Neural progenitor cell (in vitro differentiated cells): ENCODE measurements at regions not wholly inside any gene's neighbourhood (a gene's known extent, or its start where the extent isn't known, plus 50 kb on each side); places are given as distances from the start of the nearest gene placed in this dataset.

ENCODE experiments used
- DNase-seq: peaks from one replicate; pipeline ENCODE4 v3.0.0-alpha.2; 2016; ENCODE audit warnings: low spot score
- H2AFZ ChIP-seq: fragments of 200-600 bp; sonication (generic); replicated peaks from 2 replicates; pipeline ENCODE4 v1.6.1; 2016; ENCODE audit warnings: antibody characterized with exemption
- H3F3A ChIP-seq: fragments of 200-600 bp; sonication (generic); 2 replicates; pipeline ENCODE4 v1.6.1; 2016; ENCODE audit warnings: antibody characterized with exemption, low read depth
- H3K27ac ChIP-seq: fragments of 200-600 bp; sonication (generic); 2 replicates; pipeline ENCODE4 v1.5.1; 2016; ENCODE audit warnings: mild to moderate bottlenecking
- H3K27me3 ChIP-seq: fragments of 200-600 bp; sonication (generic); 2 replicates; pipeline ENCODE4 v1.6.1; 2016; ENCODE audit warnings: mild to moderate bottlenecking, moderate library complexity
- H3K36me3 ChIP-seq: fragments of 200-600 bp; sonication (generic); 2 replicates; pipeline ENCODE4 v1.5.1; 2016
- H3K4me1 ChIP-seq: fragments of 200-600 bp; sonication (generic); 2 replicates; pipeline ENCODE4 v1.6.1; 2016; ENCODE audit warnings: mixed run types
- H3K4me2 ChIP-seq: fragments of 200-600 bp; sonication (generic); 2 replicates; pipeline ENCODE4 v1.6.1; 2016
- H3K4me3 ChIP-seq: fragments of 200-600 bp; sonication (generic); 2 replicates; pipeline ENCODE4 v1.5.1; 2016
- H3K79me2 ChIP-seq: fragments of 200-600 bp; sonication (generic); 2 replicates; pipeline ENCODE4 v1.6.1; 2016; ENCODE audit warnings: low read depth
- H3K9ac ChIP-seq: fragments of 200-600 bp; sonication (generic); 2 replicates; pipeline ENCODE4 v1.6.1; 2016
- H3K9me3 ChIP-seq: fragments of 200-600 bp; sonication (generic); 2 replicates; pipeline ENCODE4 v1.5.1; 2016; ENCODE audit warnings: low read depth
- H4K20me1 ChIP-seq: fragments of 200-600 bp; sonication (generic); 2 replicates; pipeline ENCODE4 v1.6.1; 2016; ENCODE audit warnings: low read depth
- H3K27ac Mint-ChIP-seq: 3 replicates; pipeline ENCODE4 v1.8.0; 2021; ENCODE audit warnings: mixed read lengths
- H3K27me3 Mint-ChIP-seq: 2 replicates; pipeline ENCODE4 v1.8.0; 2022; ENCODE audit warnings: low read depth, mild to moderate bottlenecking, inconsistent platforms, moderate library complexity, mixed read lengths; ENCODE audit not compliant: insufficient read depth
- H3K36me3 Mint-ChIP-seq: 3 replicates; pipeline ENCODE4 v1.8.0; 2021; ENCODE audit warnings: mixed read lengths
- H3K4me1 Mint-ChIP-seq: 3 replicates; pipeline ENCODE4 v1.8.0; 2021; ENCODE audit warnings: mixed read lengths
- H3K4me3 Mint-ChIP-seq: 3 replicates; pipeline ENCODE4 v1.8.0; 2021; ENCODE audit warnings: mild to moderate bottlenecking, moderate library complexity, mixed read lengths
- H3K9me3 Mint-ChIP-seq: 3 replicates; pipeline ENCODE4 v1.8.0; 2020; ENCODE audit warnings: mixed read lengths
- CTCF ChIP-seq: fragments of 200-600 bp; sonication (generic); IDR thresholded peaks from 2 replicates; pipeline ENCODE4 v1.5.1; 2017; ENCODE audit warnings: antibody characterized with exemption, mild to moderate bottlenecking
- EZH2 ChIP-seq: fragments of 200-600 bp; sonication (generic); IDR thresholded peaks from 2 replicates; pipeline ENCODE4 v1.6.1; 2017; ENCODE audit warnings: antibody characterized with exemption, mild to moderate bottlenecking, moderate library complexity
- EZH2phosphoT487 ChIP-seq: fragments of 200-600 bp; sonication (generic); IDR thresholded peaks from 2 replicates; pipeline ENCODE4 v1.6.1; 2017; ENCODE audit warnings: antibody characterized with exemption

GRCh38 chr5:166952048-166952447 lies 1339.4 kb upstream of the WWC1 start:
- Histone ChIP-seq H3K4me2 (no peak overlapping the region), H2AFZ (peak overlapping the region; percentile 39), H3F3A (no peaks in the 10 kb centered on the region), H3K36me3 (no peaks in the 10 kb centered on the region), H3K9ac (no peak overlapping the region), H3K4me3 (no peak overlapping the region), H3K4me1 (peaks cover 7% of the 10 kb centered on the region), H4K20me1 (no peaks in the 10 kb centered on the region), H3K27me3 (no peaks in the 10 kb centered on the region), H3K27ac (no peak overlapping the region), H3K79me2 (no peaks in the 10 kb centered on the region), H3K9me3 (no peaks in the 10 kb centered on the region)
- H3K36me3 Mint-ChIP-seq = no peaks in the 10 kb centered on the region
- no peak overlapping the region for H3K4me3 Mint-ChIP-seq
- TF ChIP-seq EZH2phosphoT487 (no peak), EZH2 (no peak)
- H3K27me3 Mint-ChIP-seq = no peaks in the 10 kb centered on the region
- H3K4me1 Mint-ChIP-seq = peaks cover 8% of the 10 kb centered on the region
- no peak overlapping the region for H3K27ac Mint-ChIP-seq
- DNase-seq = no peak
- H3K9me3 Mint-ChIP-seq = peaks cover 3% of the 10 kb centered on the region

GRCh38 chr5:166957782-166958181 lies 1333.7 kb upstream of the WWC1 start:
- peaks cover 16% of the 10 kb centered on the region for H3K4me1 ChIP-seq
- H3K4me3 ChIP-seq = no peak overlapping the region
- no peaks in the 10 kb centered on the region for H4K20me1 ChIP-seq
- no peaks in the 10 kb centered on the region for H3K9me3 ChIP-seq
- Mint-ChIP-seq H3K27ac (no peak overlapping the region), H3K36me3 (peaks cover 3% of the 10 kb centered on the region), H3K4me1 (peaks cover 25% of the 10 kb centered on the region), H3K27me3 (peaks cover 2% of the 10 kb centered on the region), H3K9me3 (peaks cover 4% of the 10 kb centered on the region), H3K4me3 (no peak overlapping the region)
- TF ChIP-seq CTCF (no peak), EZH2phosphoT487 (no peak), EZH2 (no peak)
- no peak overlapping the region for H3K27ac ChIP-seq
- no peaks in the 10 kb centered on the region for H3K27me3 ChIP-seq
- DNase-seq = no peak
- no peaks in the 10 kb centered on the region for H3K36me3 ChIP-seq
- H3F3A ChIP-seq = no peaks in the 10 kb centered on the region
- H3K79me2 ChIP-seq = no peaks in the 10 kb centered on the region
- H3K4me2 ChIP-seq = no peak overlapping the region
- H2AFZ ChIP-seq = no peak overlapping the region
- H3K9ac ChIP-seq = no peak overlapping the region

- Histone ChIP-seq H2AFZ (no peak overlapping the region), H3F3A (no peaks in the 10 kb centered on the region), H3K27me3 (no peaks in the 10 kb centered on the region), H3K9ac (no peak overlapping the region), H4K20me1 (no peaks in the 10 kb centered on the region), H3K79me2 (no peaks in the 10 kb centered on the region), H3K36me3 (no peaks in the 10 kb centered on the region), H3K4me3 (no peak overlapping the region), H3K4me1 (peaks cover 22% of the 10 kb centered on the region), H3K27ac (no peak overlapping the region), H3K9me3 (no peaks in the 10 kb centered on the region), H3K4me2 (no peak overlapping the region)
- Mint-ChIP-seq H3K9me3 (peaks cover 4% of the 10 kb centered on the region), H3K36me3 (peaks cover 3% of the 10 kb centered on the region), H3K27me3 (peaks cover 4% of the 10 kb centered on the region), H3K4me1 (peaks cover 26% of the 10 kb centered on the region), H3K27ac (no peak overlapping the region), H3K4me3 (no peak overlapping the region)
- TF ChIP-seq EZH2 (no peak), CTCF (no peak), EZH2phosphoT487 (no peak)
- DNase-seq = no peak
These were observed 1331.7 kb upstream of the WWC1 start for GRCh38 chr5:166959766-166960165.

GRCh38 chr5:166961028-166961427 lies 1330.4 kb upstream of the WWC1 start:
- no peak for DNase-seq
- H3K36me3 Mint-ChIP-seq = peaks cover 3% of the 10 kb centered on the region
- Histone ChIP-seq H3F3A (no peaks in the 10 kb centered on the region), H3K9me3 (no peaks in the 10 kb centered on the region), H3K27me3 (no peaks in the 10 kb centered on the region), H3K79me2 (no peaks in the 10 kb centered on the region), H3K27ac (no peak overlapping the region), H3K4me3 (no peak overlapping the region), H4K20me1 (no peaks in the 10 kb centered on the region), H3K4me2 (no peak overlapping the region), H2AFZ (no peak overlapping the region), H3K9ac (no peak overlapping the region), H3K4me1 (peaks cover 22% of the 10 kb centered on the region), H3K36me3 (no peaks in the 10 kb centered on the region)
- H3K4me3 Mint-ChIP-seq = no peak overlapping the region
- peaks cover 4% of the 10 kb centered on the region for H3K27me3 Mint-ChIP-seq
- H3K27ac Mint-ChIP-seq = no peak overlapping the region
- peak; percentile 50 for TF ChIP-seq CTCF
- no peak for TF ChIP-seq EZH2phosphoT487
- H3K4me1 Mint-ChIP-seq = peaks cover 26% of the 10 kb centered on the region
- H3K9me3 Mint-ChIP-seq = peaks cover 7% of the 10 kb centered on the region
